ENCODE measurements at regions not wholly inside any gene's neighbourhood (a gene's known extent, or its start where the extent isn't known, plus 50 kb on each side); places are given as distances from the start of the nearest gene placed in this dataset.

DNA sequence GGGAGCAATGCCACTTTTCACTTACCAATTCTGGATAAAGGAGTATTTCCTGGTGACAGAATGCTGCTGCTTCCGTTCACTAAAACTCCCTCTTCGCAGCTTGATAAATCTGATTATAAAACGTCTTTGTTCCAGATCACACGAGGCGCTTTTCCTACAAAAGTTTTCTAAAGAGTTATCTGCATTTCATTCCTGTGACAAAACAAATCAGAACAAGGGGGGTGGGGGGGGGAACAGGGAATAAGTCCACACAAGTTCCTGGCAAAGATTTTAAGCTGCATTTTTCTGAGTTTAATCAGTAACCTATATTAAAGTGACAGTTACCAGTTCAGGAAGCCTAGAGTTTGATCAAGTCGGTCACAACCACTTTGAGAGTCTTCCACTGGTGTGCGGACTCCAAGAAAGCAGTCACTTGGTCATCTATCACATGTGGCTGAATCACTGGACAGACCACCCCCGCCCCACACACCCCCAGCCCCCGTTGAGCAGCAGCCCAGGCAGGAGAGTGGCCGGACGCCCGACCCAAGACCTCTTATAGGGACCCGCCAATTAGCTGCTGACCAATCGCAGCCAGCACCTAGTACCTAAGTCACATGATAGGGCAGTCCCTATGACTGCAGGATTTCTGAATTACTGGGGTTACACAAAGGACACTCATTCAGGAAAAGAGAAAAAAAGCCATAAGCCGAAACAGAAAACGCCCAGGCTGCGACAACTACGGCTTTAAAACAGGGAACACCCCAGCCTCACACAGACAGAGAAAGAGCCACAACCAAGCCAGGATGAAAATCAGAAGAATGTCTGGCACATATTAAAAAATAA lies 569.3 kb upstream of the DIPK2B start:
- ATAC-seq: peak; percentile 70
- H3K27ac Mint-ChIP-seq: peak overlapping the region; percentile 90
- H3K4me3 Mint-ChIP-seq: peak overlapping the region; percentile 84

DNA sequence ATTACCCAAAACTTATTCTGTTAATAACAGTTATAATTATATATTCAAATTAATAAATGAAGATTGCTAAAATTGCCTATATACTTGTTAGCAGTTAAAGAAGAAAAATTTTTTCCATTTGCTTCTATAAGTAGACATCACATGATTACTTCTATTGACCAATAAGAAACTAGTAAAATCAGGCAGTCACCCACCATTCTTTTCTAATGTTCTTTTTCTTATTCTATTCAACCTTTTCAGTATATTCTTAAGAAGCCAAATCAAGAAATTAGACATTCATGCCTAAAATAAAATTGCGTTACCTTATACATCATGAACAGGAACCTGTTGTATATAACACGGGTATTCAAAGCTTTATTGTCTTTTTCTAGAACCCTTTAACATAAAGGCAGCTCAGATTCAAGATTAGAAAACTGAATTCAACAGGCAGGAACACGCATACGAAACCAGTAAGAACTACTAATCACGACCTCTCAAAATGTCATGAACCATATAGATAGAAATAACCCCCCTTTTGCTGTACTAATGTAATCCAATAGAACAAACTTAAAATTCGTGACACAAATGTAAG lies 568.1 kb upstream of the DIPK2B start:
- POLR2A ChIA-PET: interaction anchor here (0.6 to 7.6 kb wide), 12 partner anchors 9 to 294 kb away, joined by 3 to 54 read pairs (median 5); no protein-coding TSS in a partner anchor

More for the DNA sequence above, 569.3 kb upstream of the DIPK2B start:
- ChIA-PET CTCF (interaction anchor here (1.0 kb wide), 1 partner anchor 32 kb away, joined by 4 read pairs; no protein-coding TSS in a partner anchor), POLR2A (interaction anchor here (0.5 to 7.6 kb wide), 16 partner anchors 11 to 1794 kb away, joined by 3 to 54 read pairs (median 4); no protein-coding TSS in a partner anchor)
- TF ChIP-seq, protein P1, sequence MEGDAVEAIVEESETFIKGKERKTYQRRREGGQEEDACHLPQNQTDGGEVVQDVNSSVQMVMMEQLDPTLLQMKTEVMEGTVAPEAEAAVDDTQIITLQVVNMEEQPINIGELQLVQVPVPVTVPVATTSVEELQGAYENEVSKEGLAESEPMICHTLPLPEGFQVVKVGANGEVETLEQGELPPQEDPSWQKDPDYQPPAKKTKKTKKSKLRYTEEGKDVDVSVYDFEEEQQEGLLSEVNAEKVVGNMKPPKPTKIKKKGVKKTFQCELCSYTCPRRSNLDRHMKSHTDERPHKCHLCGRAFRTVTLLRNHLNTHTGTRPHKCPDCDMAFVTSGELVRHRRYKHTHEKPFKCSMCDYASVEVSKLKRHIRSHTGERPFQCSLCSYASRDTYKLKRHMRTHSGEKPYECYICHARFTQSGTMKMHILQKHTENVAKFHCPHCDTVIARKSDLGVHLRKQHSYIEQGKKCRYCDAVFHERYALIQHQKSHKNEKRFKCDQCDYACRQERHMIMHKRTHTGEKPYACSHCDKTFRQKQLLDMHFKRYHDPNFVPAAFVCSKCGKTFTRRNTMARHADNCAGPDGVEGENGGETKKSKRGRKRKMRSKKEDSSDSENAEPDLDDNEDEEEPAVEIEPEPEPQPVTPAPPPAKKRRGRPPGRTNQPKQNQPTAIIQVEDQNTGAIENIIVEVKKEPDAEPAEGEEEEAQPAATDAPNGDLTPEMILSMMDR (IDR thresholded peaks at IDR 0.05): no peak
- intact Hi-C loops (cut with micrococcal nuclease): loop anchor here (5.0 kb wide), 1 partner anchor 37 kb away; no protein-coding TSS in a partner anchor
- H3K27me3 Mint-ChIP-seq: no peaks in the 10 kb centered on the region
- H3K36me3 Mint-ChIP-seq (ENCODE audit: low read depth): peaks cover 51% of the 10 kb centered on the region
- H3K9me3 Mint-ChIP-seq: no peaks in the 10 kb centered on the region
- H3K4me1 Mint-ChIP-seq (ENCODE audit: low read depth): peaks cover 51% of the 10 kb centered on the region
- DNase-seq: peak; percentile 61

DNA sequence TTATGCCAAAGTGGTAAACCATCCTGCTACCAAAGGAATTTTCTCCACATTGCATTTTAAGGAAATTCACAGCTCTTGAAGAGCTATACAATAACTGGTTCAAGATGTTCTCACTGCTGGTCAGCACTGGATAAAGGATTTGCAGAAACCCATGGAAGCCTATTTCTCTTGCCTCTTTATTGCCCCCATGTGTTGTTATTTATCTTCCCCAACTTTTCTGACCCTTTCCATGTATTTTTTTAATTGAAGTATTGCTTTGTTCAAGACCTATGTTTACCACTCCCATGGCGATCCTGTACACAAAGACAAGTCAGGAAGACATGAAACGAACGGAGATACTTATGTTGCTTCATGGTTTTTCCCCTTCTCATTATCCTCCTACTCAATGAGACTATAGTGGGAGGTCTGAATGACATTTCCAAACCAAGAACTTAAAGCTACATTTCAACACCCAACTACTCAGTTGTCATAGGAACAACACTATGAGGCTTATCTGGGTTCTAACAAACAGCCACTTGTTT lies 566.4 kb upstream of the DIPK2B start:
- intact Hi-C loops (cut with micrococcal nuclease): loop anchor here (5.0 kb wide), 1 partner anchor 40 kb away; no protein-coding TSS in a partner anchor
- peak; percentile 34 for ATAC-seq
- ChIA-PET POLR2A (interaction anchor here (0.7 to 7.6 kb wide), 8 partner anchors 8 to 84 kb away, joined by 3 to 54 read pairs (median 4); no protein-coding TSS in a partner anchor), CTCF (interaction anchor here (1.3 kb wide), 1 partner anchor 19 kb away, joined by 3 read pairs; no protein-coding TSS in a partner anchor)
- H3K4me3 Mint-ChIP-seq: peak overlapping the region; percentile 84
- H3K27me3 Mint-ChIP-seq: no peaks in the 10 kb centered on the region
- DNase-seq: no peak
- no peaks in the 10 kb centered on the region for H3K9me3 Mint-ChIP-seq
- H3K27ac Mint-ChIP-seq: peak overlapping the region; percentile 97
- TF ChIP-seq, protein P1 (IDR thresholded peaks at IDR 0.05): no peak
- peaks cover 63% of the 10 kb centered on the region for H3K36me3 Mint-ChIP-seq (ENCODE audit: low read depth)
- peaks cover 42% of the 10 kb centered on the region for H3K4me1 Mint-ChIP-seq (ENCODE audit: low read depth)

More for the DNA sequence above, 568.1 kb upstream of the DIPK2B start:
- Mint-ChIP-seq H3K27me3 (no peaks in the 10 kb centered on the region), H3K4me1 (ENCODE audit: low read depth) (peaks cover 41% of the 10 kb centered on the region), H3K9me3 (no peaks in the 10 kb centered on the region), H3K36me3 (ENCODE audit: low read depth) (peaks cover 54% of the 10 kb centered on the region), H3K4me3 (peak overlapping the region; percentile 84), H3K27ac (peak overlapping the region; percentile 90)
- ATAC-seq (no peak), DNase-seq (no peak)
- TF ChIP-seq, protein P1 (IDR thresholded peaks at IDR 0.05): no peak
- CTCF ChIA-PET: no interaction called here
- intact Hi-C loops (cut with micrococcal nuclease): loop anchor here (5.0 kb wide), 1 partner anchor 39 kb away; no protein-coding TSS in a partner anchor

DNA sequence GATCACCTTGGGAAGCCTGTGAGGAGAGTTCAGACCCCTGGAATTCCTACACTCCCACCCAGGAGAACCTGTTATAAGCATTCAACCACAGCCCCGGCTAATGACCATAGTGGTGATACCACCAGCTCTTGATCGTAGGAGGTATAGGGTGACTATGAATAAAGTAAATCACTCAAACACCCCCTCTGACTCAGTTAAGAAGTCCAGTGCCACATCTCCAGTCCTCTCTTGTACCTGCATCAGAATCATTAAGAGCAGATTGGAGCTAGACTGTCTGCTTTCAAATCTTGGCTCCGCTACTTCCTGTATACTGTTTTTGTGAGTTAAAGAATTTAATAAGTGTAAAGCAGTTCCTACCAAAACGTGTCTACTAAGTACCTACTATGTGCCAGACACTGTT lies 565.1 kb upstream of the DIPK2B start:
- TF ChIP-seq, protein P1 (IDR thresholded peaks at IDR 0.05): no peak

More for the DNA sequence above, 565.1 kb upstream of the DIPK2B start:
- Mint-ChIP-seq H3K9me3 (no peaks in the 10 kb centered on the region), H3K27ac (peak overlapping the region; percentile 88), H3K27me3 (no peaks in the 10 kb centered on the region), H3K4me1 (ENCODE audit: low read depth) (peaks cover 41% of the 10 kb centered on the region), H3K36me3 (ENCODE audit: low read depth) (peaks cover 67% of the 10 kb centered on the region), H3K4me3 (peak overlapping the region; percentile 84)
- CTCF ChIA-PET: interaction anchor here (1.0 to 1.3 kb wide), 2 partner anchors 18 to 79 kb away, joined by 3 read pairs; no protein-coding TSS in a partner anchor
- POLR2A ChIA-PET: interaction anchor here (1.2 to 7.6 kb wide), 4 partner anchors 10 to 85 kb away, joined by 4 to 54 read pairs (median 30); no protein-coding TSS in a partner anchor
- ATAC-seq (peak; percentile 25), DNase-seq (peak; percentile 41)
- intact Hi-C loops (cut with micrococcal nuclease): loop anchor here (5.0 kb wide), 1 partner anchor 42 kb away; no protein-coding TSS in a partner anchor
